Chondrocyte (in vitro differentiated cells): ENCODE measurements at regions not wholly inside any gene's neighbourhood (a gene's known extent, or its start where the extent isn't known, plus 50 kb on each side); places are given as distances from the start of the nearest gene placed in this dataset.

Experiments used
- DNase-seq: peaks from one replicate; pipeline ENCODE4 v3.0.0; 2021; ENCODE audit warnings: mixed read lengths, low spot score
- H3K27ac Mint-ChIP-seq: one replicate; pipeline ENCODE4 v1.8.0; 2021; ENCODE audit warnings: mild to moderate bottlenecking, moderate library complexity, mixed read lengths; ENCODE audit not compliant: unreplicated experiment
- H3K27me3 Mint-ChIP-seq: 2 replicates; pipeline ENCODE4 v1.8.0; 2021; ENCODE audit warnings: low read depth, mixed read lengths
- H3K36me3 Mint-ChIP-seq: 2 replicates; pipeline ENCODE4 v1.8.0; 2021; ENCODE audit warnings: low read depth, mixed read lengths
- H3K4me1 Mint-ChIP-seq: 2 replicates; pipeline ENCODE4 v1.8.0; 2021; ENCODE audit warnings: low read depth, mild to moderate bottlenecking, mixed read lengths
- H3K4me3 Mint-ChIP-seq: one replicate; pipeline ENCODE4 v1.8.0; 2021; ENCODE audit warnings: mild to moderate bottlenecking, moderate library complexity, mixed read lengths; ENCODE audit not compliant: unreplicated experiment
- H3K9me3 Mint-ChIP-seq: 2 replicates; pipeline ENCODE4 v1.8.0; 2021; ENCODE audit warnings: low read depth, mixed read lengths
- CTCF ChIP-seq: fragments of 200-600 bp; sonication (generic); IDR thresholded peaks from 2 replicates; pipeline ENCODE4 v1.5.0; 2021; ENCODE audit warnings: antibody characterized with exemption, mild to moderate bottlenecking, moderate library complexity

- Mint-ChIP-seq H3K9me3 (peaks cover 6% of the 10 kb centered on the region), H3K4me3 (no peak overlapping the region), H3K27me3 (no peaks in the 10 kb centered on the region), H3K4me1 (no peaks in the 10 kb centered on the region), H3K36me3 (no peaks in the 10 kb centered on the region), H3K27ac (no peak overlapping the region)
- TF ChIP-seq CTCF: no peak
- no peak for DNase-seq
These were observed 190.3 kb upstream of the KLHL4 start for GRCh38 chrX:87327267-87327666.

- peaks cover 19% of the 10 kb centered on the region for H3K27me3 Mint-ChIP-seq
- DNase-seq: no peak
- no peaks in the 10 kb centered on the region for H3K9me3 Mint-ChIP-seq
- no peaks in the 10 kb centered on the region for H3K4me1 Mint-ChIP-seq
- no peak overlapping the region for H3K4me3 Mint-ChIP-seq
- TF ChIP-seq CTCF: no peak
- no peak overlapping the region for H3K27ac Mint-ChIP-seq
- H3K36me3 Mint-ChIP-seq: no peaks in the 10 kb centered on the region
These were observed 180.3 kb upstream of the KLHL4 start for GRCh38 chrX:87337267-87337666.

GRCh38 chrX:87338510-87338909 is 179.1 kb upstream of the KLHL4 start:
- H3K27me3 Mint-ChIP-seq: peaks cover 19% of the 10 kb centered on the region
- no peaks in the 10 kb centered on the region for H3K9me3 Mint-ChIP-seq
- no peaks in the 10 kb centered on the region for H3K4me1 Mint-ChIP-seq
- H3K36me3 Mint-ChIP-seq: no peaks in the 10 kb centered on the region
- no peak overlapping the region for H3K27ac Mint-ChIP-seq
- H3K4me3 Mint-ChIP-seq: no peak overlapping the region
- no peak for DNase-seq
- TF ChIP-seq CTCF: peak; percentile 75

GRCh38 chrX:87370865-87371264 is 146.7 kb upstream of the KLHL4 start:
- no peaks in the 10 kb centered on the region for H3K9me3 Mint-ChIP-seq
- no peak overlapping the region for H3K27ac Mint-ChIP-seq
- H3K36me3 Mint-ChIP-seq: no peaks in the 10 kb centered on the region
- H3K27me3 Mint-ChIP-seq: peaks cover 4% of the 10 kb centered on the region
- no peak for TF ChIP-seq CTCF
- no peak overlapping the region for H3K4me3 Mint-ChIP-seq
- no peaks in the 10 kb centered on the region for H3K4me1 Mint-ChIP-seq
- DNase-seq: no peak

- H3K36me3 Mint-ChIP-seq: no peaks in the 10 kb centered on the region
- H3K27me3 Mint-ChIP-seq: peaks cover 13% of the 10 kb centered on the region
- no peak overlapping the region for H3K4me3 Mint-ChIP-seq
- TF ChIP-seq CTCF: no peak
- H3K9me3 Mint-ChIP-seq: no peaks in the 10 kb centered on the region
- no peaks in the 10 kb centered on the region for H3K4me1 Mint-ChIP-seq
- H3K27ac Mint-ChIP-seq: no peak overlapping the region
- DNase-seq: no peak
These were observed 143.3 kb upstream of the KLHL4 start for GRCh38 chrX:87374324-87374723.
